GM23338 (cell line): ENCODE measurements at regions not wholly inside any gene's neighbourhood (a gene's known extent, or its start where the extent isn't known, plus 50 kb on each side); places are given as distances from the start of the nearest gene placed in this dataset.

Source experiments
- ATAC-seq: fragments of 200-7000 bp; cut with Tn5 transposase; 3 replicates; pipeline ENCODE4 v1.9.1; 2020
- DNase-seq: peaks from one replicate; pipeline ENCODE4 v3.0.0-alpha.2; 2015; ENCODE audit warnings: low spot score
- H2AFZ ChIP-seq: fragments of 200-600 bp; sonication (generic); 2 replicates; pipeline ENCODE4 v1.8.0; 2016; ENCODE audit warnings: antibody characterized with exemption, mild to moderate bottlenecking, moderate library complexity
- H3F3A ChIP-seq: fragments of 200-600 bp; sonication (generic); replicated peaks from 2 replicates; pipeline ENCODE4 v1.8.0; 2017; ENCODE audit warnings: antibody characterized with exemption, mixed run types, low read depth
- H3K27ac ChIP-seq: fragments of 200-600 bp; sonication (generic); 2 replicates; pipeline ENCODE4 v1.6.1; 2016; ENCODE audit warnings: low read depth
- H3K27me3 ChIP-seq: fragments of 200-600 bp; sonication (generic); 2 replicates; pipeline ENCODE4 v1.8.0; 2016; ENCODE audit warnings: mild to moderate bottlenecking, mixed run types, moderate library complexity; ENCODE audit not compliant: insufficient read depth
- H3K36me3 ChIP-seq: fragments of 200-600 bp; sonication (generic); 2 replicates; pipeline ENCODE4 v1.8.0; 2016; ENCODE audit warnings: mild to moderate bottlenecking; ENCODE audit not compliant: insufficient read depth
- H3K4me1 ChIP-seq: fragments of 200-600 bp; sonication (generic); 2 replicates; pipeline ENCODE4 v1.8.0; 2016; ENCODE audit warnings: mild to moderate bottlenecking, moderate library complexity; ENCODE audit not compliant: insufficient read depth
- H3K4me2 ChIP-seq: fragments of 200-600 bp; sonication (generic); 2 replicates; pipeline ENCODE4 v1.7.1; 2017; ENCODE audit warnings: mixed run types
- H3K4me3 ChIP-seq: fragments of 200-600 bp; sonication (generic); 2 replicates; pipeline ENCODE4 v1.6.1; 2016; ENCODE audit warnings: mixed run types
- H3K79me2 ChIP-seq: fragments of 200-600 bp; sonication (generic); replicated peaks from 2 replicates; pipeline ENCODE4 v1.8.0; 2017; ENCODE audit warnings: mild to moderate bottlenecking; ENCODE audit not compliant: insufficient read depth
- H3K9me2 ChIP-seq: fragments of 200-600 bp; sonication (generic); 2 replicates; pipeline ENCODE4 v1.8.0; 2017; ENCODE audit not compliant: insufficient read depth
- H4K20me1 ChIP-seq: fragments of 200-600 bp; sonication (generic); replicated peaks from 2 replicates; pipeline ENCODE4 v1.8.0; 2017; ENCODE audit warnings: mild to moderate bottlenecking; ENCODE audit not compliant: insufficient read depth
- H3K27ac Mint-ChIP-seq: 2 replicates; pipeline ENCODE4 v1.8.0; 2020; ENCODE audit warnings: inconsistent platforms, mild to moderate bottlenecking, moderate library complexity, mixed read lengths
- H3K27me3 Mint-ChIP-seq: 3 replicates; pipeline ENCODE4 v1.8.0; 2022; ENCODE audit warnings: low read depth, mild to moderate bottlenecking, moderate library complexity, mixed read lengths, inconsistent platforms; ENCODE audit not compliant: insufficient read depth, poor library complexity
- H3K36me3 Mint-ChIP-seq: 3 replicates; pipeline ENCODE4 v1.8.0; 2021; ENCODE audit warnings: low read depth, mild to moderate bottlenecking, inconsistent platforms, moderate library complexity, mixed read lengths
- H3K4me1 Mint-ChIP-seq: 3 replicates; pipeline ENCODE4 v1.8.0; 2020; ENCODE audit warnings: mild to moderate bottlenecking, inconsistent platforms, mixed read lengths
- H3K4me3 Mint-ChIP-seq: 3 replicates; pipeline ENCODE4 v1.8.0; 2021; ENCODE audit warnings: moderate library complexity, mild to moderate bottlenecking, inconsistent platforms, mixed read lengths
- H3K9me3 Mint-ChIP-seq: 3 replicates; pipeline ENCODE4 v1.8.0; 2020; ENCODE audit warnings: moderate library complexity, mild to moderate bottlenecking, inconsistent platforms, mixed read lengths
- JUNB ChIP-seq: IDR thresholded peaks from one replicate; pipeline ENCODE4 v1.6.1; 2016; ENCODE audit warnings: antibody characterized with exemption; ENCODE audit not compliant: unreplicated experiment
- NANOG ChIP-seq: IDR thresholded peaks from 2 replicates; pipeline ENCODE4 v1.6.1; 2016; ENCODE audit warnings: antibody characterized with exemption, borderline replicate concordance
- POLR2AphosphoS5 ChIP-seq: IDR thresholded peaks from 2 replicates; pipeline ENCODE4 v1.6.1; 2016; ENCODE audit warnings: antibody characterized with exemption, low read depth
- REST ChIP-seq: IDR thresholded peaks from one replicate; pipeline ENCODE4 v1.6.1; 2018; ENCODE audit warnings: antibody characterized with exemption; ENCODE audit not compliant: unreplicated experiment
- STAT1 ChIP-seq: IDR thresholded peaks from one replicate; pipeline ENCODE4 v1.6.1; 2016; ENCODE audit warnings: antibody characterized with exemption; ENCODE audit not compliant: unreplicated experiment
- ZNF114 ChIP-seq: fragments of 250-450 bp; sonication (Bioruptor Pico); IDR thresholded peaks from 2 replicates; pipeline ENCODE4 v1.5.0; 2020; ENCODE audit warnings: mild to moderate bottlenecking, moderate library complexity
- ZNF331 ChIP-seq: fragments of 250-450 bp; sonication (Bioruptor Pico); IDR thresholded peaks from 2 replicates; pipeline ENCODE4 v1.5.0; 2020; ENCODE audit warnings: low read depth, mild to moderate bottlenecking, moderate library complexity
- TF ChIP-seq, protein P1 (sequence below), 2 experiments: fragments of 200-600 bp in 1 of 2; sonication (generic) in 1 of 2; conservative IDR thresholded peaks; 2 replicates each; pipeline versions ENCODE4 v1.5.1 to v1.6.1; 2016 to 2017; ENCODE audit warnings: antibody characterized with exemption in 2 of 2, low read depth in 2 of 2, mild to moderate bottlenecking in 2 of 2, moderate library complexity in 1 of 2
- TF ChIP-seq, protein P2 (sequence below): fragments of 250-450 bp; sonication (Bioruptor Pico); IDR thresholded peaks from 2 replicates; pipeline ENCODE4 v1.5.0; 2020; ENCODE audit warnings: mild to moderate bottlenecking, moderate library complexity
- TF ChIP-seq, protein P3 (sequence below): IDR thresholded peaks from 2 replicates; pipeline ENCODE4 v1.6.1; 2016; ENCODE audit warnings: antibody characterized with exemption

DNA sequence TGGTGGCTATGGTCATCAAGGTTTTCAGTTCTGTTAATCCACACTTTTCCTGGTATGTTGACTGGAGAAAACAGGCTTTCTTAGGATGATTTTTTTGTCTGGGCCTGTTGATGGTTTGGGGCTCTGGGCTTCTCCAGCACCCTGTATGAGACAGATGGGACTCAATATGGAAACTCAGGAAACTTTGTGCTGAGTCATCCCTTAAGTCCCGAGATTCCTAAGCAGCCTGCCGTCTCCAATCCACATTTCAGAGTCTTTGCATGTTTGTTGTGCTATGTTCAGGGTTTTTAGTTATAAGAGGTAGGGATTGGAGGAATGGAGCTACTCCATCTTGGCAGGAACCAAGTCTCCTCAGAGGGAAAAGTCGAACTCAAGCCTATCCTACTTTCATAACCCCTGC lies 253.3 kb upstream of the FOXF1 start (continued):
- TF ChIP-seq, protein P1, sequence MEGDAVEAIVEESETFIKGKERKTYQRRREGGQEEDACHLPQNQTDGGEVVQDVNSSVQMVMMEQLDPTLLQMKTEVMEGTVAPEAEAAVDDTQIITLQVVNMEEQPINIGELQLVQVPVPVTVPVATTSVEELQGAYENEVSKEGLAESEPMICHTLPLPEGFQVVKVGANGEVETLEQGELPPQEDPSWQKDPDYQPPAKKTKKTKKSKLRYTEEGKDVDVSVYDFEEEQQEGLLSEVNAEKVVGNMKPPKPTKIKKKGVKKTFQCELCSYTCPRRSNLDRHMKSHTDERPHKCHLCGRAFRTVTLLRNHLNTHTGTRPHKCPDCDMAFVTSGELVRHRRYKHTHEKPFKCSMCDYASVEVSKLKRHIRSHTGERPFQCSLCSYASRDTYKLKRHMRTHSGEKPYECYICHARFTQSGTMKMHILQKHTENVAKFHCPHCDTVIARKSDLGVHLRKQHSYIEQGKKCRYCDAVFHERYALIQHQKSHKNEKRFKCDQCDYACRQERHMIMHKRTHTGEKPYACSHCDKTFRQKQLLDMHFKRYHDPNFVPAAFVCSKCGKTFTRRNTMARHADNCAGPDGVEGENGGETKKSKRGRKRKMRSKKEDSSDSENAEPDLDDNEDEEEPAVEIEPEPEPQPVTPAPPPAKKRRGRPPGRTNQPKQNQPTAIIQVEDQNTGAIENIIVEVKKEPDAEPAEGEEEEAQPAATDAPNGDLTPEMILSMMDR (conservative IDR thresholded peaks at IDR 0.05; ENCODE audit: low read depth in 2 of 2) = no peak
- no peak for TF ChIP-seq ZNF114 (CRISPR knock-in tag)
- TF ChIP-seq STAT1 = no peak
- no peak for TF ChIP-seq NANOG
- TF ChIP-seq, protein P2, sequence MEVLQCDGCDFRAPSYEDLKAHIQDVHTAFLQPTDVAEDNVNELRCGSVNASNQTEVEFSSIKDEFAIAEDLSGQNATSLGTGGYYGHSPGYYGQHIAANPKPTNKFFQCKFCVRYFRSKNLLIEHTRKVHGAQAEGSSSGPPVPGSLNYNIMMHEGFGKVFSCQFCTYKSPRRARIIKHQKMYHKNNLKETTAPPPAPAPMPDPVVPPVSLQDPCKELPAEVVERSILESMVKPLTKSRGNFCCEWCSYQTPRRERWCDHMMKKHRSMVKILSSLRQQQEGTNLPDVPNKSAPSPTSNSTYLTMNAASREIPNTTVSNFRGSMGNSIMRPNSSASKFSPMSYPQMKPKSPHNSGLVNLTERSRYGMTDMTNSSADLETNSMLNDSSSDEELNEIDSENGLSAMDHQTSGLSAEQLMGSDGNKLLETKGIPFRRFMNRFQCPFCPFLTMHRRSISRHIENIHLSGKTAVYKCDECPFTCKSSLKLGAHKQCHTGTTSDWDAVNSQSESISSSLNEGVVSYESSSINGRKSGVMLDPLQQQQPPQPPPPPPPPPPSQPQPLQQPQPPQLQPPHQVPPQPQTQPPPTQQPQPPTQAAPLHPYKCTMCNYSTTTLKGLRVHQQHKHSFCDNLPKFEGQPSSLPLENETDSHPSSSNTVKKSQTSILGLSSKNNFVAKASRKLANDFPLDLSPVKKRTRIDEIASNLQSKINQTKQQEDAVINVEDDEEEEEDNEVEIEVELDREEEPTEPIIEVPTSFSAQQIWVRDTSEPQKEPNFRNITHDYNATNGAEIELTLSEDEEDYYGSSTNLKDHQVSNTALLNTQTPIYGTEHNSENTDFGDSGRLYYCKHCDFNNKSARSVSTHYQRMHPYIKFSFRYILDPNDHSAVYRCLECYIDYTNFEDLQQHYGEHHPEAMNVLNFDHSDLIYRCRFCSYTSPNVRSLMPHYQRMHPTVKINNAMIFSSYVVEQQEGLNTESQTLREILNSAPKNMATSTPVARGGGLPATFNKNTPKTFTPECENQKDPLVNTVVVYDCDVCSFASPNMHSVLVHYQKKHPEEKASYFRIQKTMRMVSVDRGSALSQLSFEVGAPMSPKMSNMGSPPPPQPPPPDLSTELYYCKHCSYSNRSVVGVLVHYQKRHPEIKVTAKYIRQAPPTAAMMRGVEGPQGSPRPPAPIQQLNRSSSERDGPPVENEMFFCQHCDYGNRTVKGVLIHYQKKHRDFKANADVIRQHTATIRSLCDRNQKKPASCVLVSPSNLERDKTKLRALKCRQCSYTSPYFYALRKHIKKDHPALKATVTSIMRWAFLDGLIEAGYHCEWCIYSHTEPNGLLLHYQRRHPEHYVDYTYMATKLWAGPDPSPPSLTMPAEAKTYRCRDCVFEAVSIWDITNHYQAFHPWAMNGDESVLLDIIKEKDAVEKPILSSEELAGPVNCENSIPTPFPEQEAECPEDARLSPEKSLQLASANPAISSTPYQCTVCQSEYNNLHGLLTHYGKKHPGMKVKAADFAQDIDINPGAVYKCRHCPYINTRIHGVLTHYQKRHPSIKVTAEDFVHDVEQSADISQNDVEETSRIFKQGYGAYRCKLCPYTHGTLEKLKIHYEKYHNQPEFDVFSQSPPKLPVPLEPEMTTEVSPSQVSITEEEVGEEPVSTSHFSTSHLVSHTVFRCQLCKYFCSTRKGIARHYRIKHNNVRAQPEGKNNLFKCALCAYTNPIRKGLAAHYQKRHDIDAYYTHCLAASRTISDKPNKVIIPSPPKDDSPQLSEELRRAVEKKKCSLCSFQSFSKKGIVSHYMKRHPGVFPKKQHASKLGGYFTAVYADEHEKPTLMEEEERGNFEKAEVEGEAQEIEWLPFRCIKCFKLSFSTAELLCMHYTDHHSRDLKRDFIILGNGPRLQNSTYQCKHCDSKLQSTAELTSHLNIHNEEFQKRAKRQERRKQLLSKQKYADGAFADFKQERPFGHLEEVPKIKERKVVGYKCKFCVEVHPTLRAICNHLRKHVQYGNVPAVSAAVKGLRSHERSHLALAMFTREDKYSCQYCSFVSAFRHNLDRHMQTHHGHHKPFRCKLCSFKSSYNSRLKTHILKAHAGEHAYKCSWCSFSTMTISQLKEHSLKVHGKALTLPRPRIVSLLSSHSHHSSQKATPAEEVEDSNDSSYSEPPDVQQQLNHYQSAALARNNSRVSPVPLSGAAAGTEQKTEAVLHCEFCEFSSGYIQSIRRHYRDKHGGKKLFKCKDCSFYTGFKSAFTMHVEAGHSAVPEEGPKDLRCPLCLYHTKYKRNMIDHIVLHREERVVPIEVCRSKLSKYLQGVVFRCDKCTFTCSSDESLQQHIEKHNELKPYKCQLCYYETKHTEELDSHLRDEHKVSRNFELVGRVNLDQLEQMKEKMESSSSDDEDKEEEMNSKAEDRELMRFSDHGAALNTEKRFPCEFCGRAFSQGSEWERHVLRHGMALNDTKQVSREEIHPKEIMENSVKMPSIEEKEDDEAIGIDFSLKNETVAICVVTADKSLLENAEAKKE (CRISPR knock-in tag) = no peak
- TF ChIP-seq POLR2AphosphoS5 = no peak
- TF ChIP-seq JUNB = no peak

DNA sequence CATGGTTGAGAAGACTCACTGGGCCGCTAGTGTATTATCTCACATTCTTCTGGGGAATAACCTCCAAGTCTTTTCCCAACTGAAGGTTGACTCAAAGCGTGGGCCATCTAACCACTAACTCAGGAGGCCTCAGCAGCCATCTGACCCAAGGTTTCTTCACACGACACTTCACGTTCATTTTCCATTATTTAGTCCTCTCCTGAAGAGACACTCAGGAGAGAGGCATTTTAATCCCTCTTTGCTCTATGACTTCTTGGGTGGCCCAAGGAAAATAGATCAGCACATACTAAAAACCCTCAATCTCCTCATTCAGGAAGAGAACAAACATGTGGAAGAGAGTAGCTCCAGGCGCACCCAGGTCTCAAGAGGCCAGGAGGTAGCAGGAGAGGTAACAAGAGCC lies 252.8 kb upstream of the FOXF1 start:
- Histone ChIP-seq H3K4me2 (no peak overlapping the region), H3K4me3 (no peak overlapping the region), H4K20me1 (no peaks in the 10 kb centered on the region), H3K27ac (no peak overlapping the region), H3K36me3 (no peaks in the 10 kb centered on the region), H3K79me2 (no peaks in the 10 kb centered on the region), H3K4me1 (no peaks in the 10 kb centered on the region), H3K9me2 (peaks cover 30% of the 10 kb centered on the region; the same call in 1 of the 2 replicates), H2AFZ (no peak overlapping the region; the same call in 1 of the 2 replicates), H3K27me3 (no peaks in the 10 kb centered on the region), H3F3A (no peaks in the 10 kb centered on the region)
- ATAC-seq (no peak), DNase-seq (no peak)
- Mint-ChIP-seq H3K9me3 (peaks cover 20% of the 10 kb centered on the region), H3K27me3 (peaks cover 4% of the 10 kb centered on the region), H3K4me3 (no peak overlapping the region), H3K36me3 (peaks cover 14% of the 10 kb centered on the region), H3K27ac (no peak overlapping the region), H3K4me1 (no peaks in the 10 kb centered on the region)
- TF ChIP-seq ZNF331 (CRISPR knock-in tag) = no peak
- TF ChIP-seq ZNF114 (CRISPR knock-in tag) = no peak
- TF ChIP-seq JUNB = no peak
- no peak for TF ChIP-seq REST
- TF ChIP-seq STAT1 = no peak
- TF ChIP-seq, protein P3, sequence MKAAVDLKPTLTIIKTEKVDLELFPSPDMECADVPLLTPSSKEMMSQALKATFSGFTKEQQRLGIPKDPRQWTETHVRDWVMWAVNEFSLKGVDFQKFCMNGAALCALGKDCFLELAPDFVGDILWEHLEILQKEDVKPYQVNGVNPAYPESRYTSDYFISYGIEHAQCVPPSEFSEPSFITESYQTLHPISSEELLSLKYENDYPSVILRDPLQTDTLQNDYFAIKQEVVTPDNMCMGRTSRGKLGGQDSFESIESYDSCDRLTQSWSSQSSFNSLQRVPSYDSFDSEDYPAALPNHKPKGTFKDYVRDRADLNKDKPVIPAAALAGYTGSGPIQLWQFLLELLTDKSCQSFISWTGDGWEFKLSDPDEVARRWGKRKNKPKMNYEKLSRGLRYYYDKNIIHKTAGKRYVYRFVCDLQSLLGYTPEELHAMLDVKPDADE = no peak
- TF ChIP-seq, protein P1 (conservative IDR thresholded peaks at IDR 0.05; ENCODE audit: low read depth in 2 of 2) = no peak
- no peak for TF ChIP-seq POLR2AphosphoS5
